SK-N-SH (cell line): ENCODE measurements at regions not wholly inside any gene's neighbourhood (a gene's known extent, or its start where the extent isn't known, plus 50 kb on each side); places are given as distances from the start of the nearest gene placed in this dataset.

ENCODE experiments used
- CTCF ChIA-PET: fragments of 300-600, 350-600 bp; formaldehyde crosslinking; extraction: SDS; loops from one replicate; lab custom pipeline; 2021; lab: Yijun Ruan, JAX
- POLR2A ChIA-PET: fragments of 350-600 bp; sonication (Branson Sonifier 250); formaldehyde crosslinking; extraction: SDS; loops from one replicate; lab custom pipeline; 2020; ENCODE audit warnings: antibody characterized with exemption, inconsistent platforms; lab: Yijun Ruan, JAX
- DNase-seq: peaks from one replicate; pipeline ENCODE4 v3.0.0; 2012
- H2AFZ ChIP-seq: fragments of 200-600 bp; sonication (generic); 2 replicates; pipeline ENCODE4 v1.8.1; 2016; ENCODE audit warnings: antibody characterized with exemption, mild to moderate bottlenecking, low read depth
- H3F3A ChIP-seq: fragments of 200-600 bp; sonication (generic); replicated peaks from 2 replicates; pipeline ENCODE3; 2016; ENCODE audit warnings: antibody characterized with exemption, mild to moderate bottlenecking; ENCODE audit not compliant: insufficient read depth
- H3K27ac ChIP-seq, 2 experiments: fragments of 200-500 bp in 1 of 2; fragments of 200-600 bp in 1 of 2; sonication (Bioruptor generic) in 1 of 2; sonication (generic), shearing (Covaris generic) in 1 of 2; 2 replicates each; pipeline versions ENCODE4 v1.5.1 to v1.6.1; 2014 to 2016; ENCODE audit warnings: low read depth in 2 of 2, inconsistent platforms in 1 of 2, low read length in 1 of 2, mild to moderate bottlenecking in 1 of 2, mixed read lengths in 1 of 2
- H3K27me3 ChIP-seq: fragments of 200-600 bp; sonication (generic), shearing (Covaris generic); 2 replicates; pipeline ENCODE4 v1.6.1; 2016; ENCODE audit warnings: mixed run types; ENCODE audit not compliant: insufficient read depth
- H3K36me3 ChIP-seq, 2 experiments: fragments of 200-500 bp in 1 of 2; fragments of 200-600 bp in 1 of 2; sonication (Bioruptor generic) in 1 of 2; sonication (generic) in 1 of 2; replicated peaks in 1 of 2; 2 replicates each; pipeline versions ENCODE3 to v1.5.1; 2014 to 2016; ENCODE audit warnings: low read length in 1 of 2, mild to moderate bottlenecking in 1 of 2; ENCODE audit not compliant: insufficient read depth in 2 of 2, control insufficient read depth in 1 of 2
- H3K4me1 ChIP-seq, 2 experiments: fragments of 200-500 bp in 1 of 2; fragments of 200-600 bp in 1 of 2; sonication (Bioruptor generic) in 1 of 2; sonication (generic), shearing (Covaris generic) in 1 of 2; 2 replicates each; pipeline versions ENCODE4 v1.5.1 to v1.6.1; 2014 to 2016; ENCODE audit warnings: low read depth in 1 of 2, low read length in 1 of 2, mixed run types in 1 of 2; ENCODE audit not compliant: insufficient read depth in 2 of 2, control insufficient read depth in 1 of 2
- H3K4me2 ChIP-seq: fragments of 200-600 bp; sonication (generic), shearing (Covaris generic); 2 replicates; pipeline ENCODE4 v1.6.1; 2017; ENCODE audit warnings: mixed run types
- H3K4me3 ChIP-seq, 2 experiments: fragments of 200-500 bp in 1 of 2; fragments of 200-600 bp in 1 of 2; sonication (Bioruptor generic) in 1 of 2; sonication (generic), shearing (Covaris generic) in 1 of 2; 2 replicates each; pipeline versions ENCODE4 v1.5.1 to v1.8.1; 2014 to 2016; ENCODE audit warnings: low read depth in 2 of 2, inconsistent platforms in 1 of 2, low read length in 1 of 2, mild to moderate bottlenecking in 1 of 2, mixed read lengths in 1 of 2, moderate library complexity in 1 of 2
- H3K79me2 ChIP-seq: fragments of 200-600 bp; sonication (generic); 2 replicates; pipeline ENCODE4 v1.8.1; 2017; ENCODE audit warnings: mild to moderate bottlenecking; ENCODE audit not compliant: insufficient read depth
- H3K9ac ChIP-seq: fragments of 200-600 bp; sonication (generic); 2 replicates; pipeline ENCODE4 v1.6.1; 2017; ENCODE audit warnings: mixed run types
- H3K9me2 ChIP-seq: fragments of 200-600 bp; sonication (generic); 2 replicates; pipeline ENCODE4 v1.6.1; 2017; ENCODE audit warnings: mixed run types
- H3K9me3 ChIP-seq: fragments of 200-600 bp; sonication (generic); 2 replicates; pipeline ENCODE4 v1.6.1; 2017; ENCODE audit warnings: mixed run types, mild to moderate bottlenecking, moderate library complexity
- H4K20me1 ChIP-seq: fragments of 200-600 bp; sonication (generic); 2 replicates; pipeline ENCODE4 v1.6.1; 2017; ENCODE audit warnings: mild to moderate bottlenecking, mixed run types; ENCODE audit not compliant: insufficient read depth
- CHD2 ChIP-seq: fragments of 150-350 bp; IDR thresholded peaks from 2 replicates; pipeline ENCODE4 v1.6.1; 2018; ENCODE audit warnings: low read length; ENCODE audit not compliant: partially characterized antibody
- CTCF ChIP-seq: fragments of 200-600 bp; sonication (generic); IDR thresholded peaks from 2 replicates; pipeline ENCODE4 v1.6.1; 2017; ENCODE audit warnings: antibody characterized with exemption, mild to moderate bottlenecking, moderate library complexity
- ELF1 ChIP-seq: IDR thresholded peaks from 2 replicates; pipeline ENCODE4 v1.4.0; 2012
- EP300 ChIP-seq, 2 experiments: IDR thresholded peaks; 2 replicates each; pipeline versions ENCODE4 v1.4.0 to v1.6.1; 2012; ENCODE audit warnings: borderline replicate concordance in 1 of 2, low read depth in 1 of 2, low read length in 1 of 2
- FOSL2 ChIP-seq: IDR thresholded peaks from 2 replicates; pipeline ENCODE4 v1.4.0; 2012; ENCODE audit warnings: low read depth, mild to moderate bottlenecking, moderate library complexity, borderline replicate concordance
- FOXJ3 ChIP-seq: sonication (generic); formaldehyde crosslinking; IDR thresholded peaks from 2 replicates; pipeline ENCODE4 v1.5.1; 2020; ENCODE audit warnings: mild to moderate bottlenecking, missing genetic modification reagents
- FOXM1 ChIP-seq: IDR thresholded peaks from 2 replicates; pipeline ENCODE4 v1.4.0; 2012; ENCODE audit warnings: low read depth, mild to moderate bottlenecking
- GABPA ChIP-seq: IDR thresholded peaks from 2 replicates; pipeline ENCODE4 v1.4.0; 2012; ENCODE audit warnings: low read depth, mild to moderate bottlenecking
- IRF3 ChIP-seq: fragments of 150-350 bp; IDR thresholded peaks from 2 replicates; pipeline ENCODE4 v1.6.1; 2016; ENCODE audit warnings: mild to moderate bottlenecking, low read depth, low read length
- MAX ChIP-seq: IDR thresholded peaks from 2 replicates; pipeline ENCODE4 v1.4.0; 2012; ENCODE audit warnings: low read depth
- MXI1 ChIP-seq: IDR thresholded peaks from 2 replicates; pipeline ENCODE4 v1.6.1; 2012; ENCODE audit warnings: mild to moderate bottlenecking, low read depth, low read length, improper control_type of control experiment
- NFIC ChIP-seq: IDR thresholded peaks from 2 replicates; pipeline ENCODE4 v1.4.0; 2012; ENCODE audit warnings: borderline replicate concordance
- RAD21 ChIP-seq: IDR thresholded peaks from 2 replicates; pipeline ENCODE4 v1.6.1; 2012; ENCODE audit warnings: mild to moderate bottlenecking, low read length
- RCOR1 ChIP-seq: fragments of 150-350 bp; IDR thresholded peaks from 2 replicates; pipeline ENCODE4 v1.6.1; 2017; ENCODE audit warnings: antibody characterized with exemption, low read length
- REST ChIP-seq: IDR thresholded peaks from 2 replicates; pipeline ENCODE4 v1.6.1; 2012; ENCODE audit warnings: mild to moderate bottlenecking, low read depth, low read length, moderate library complexity
- RFX5 ChIP-seq: IDR thresholded peaks from 2 replicates; pipeline ENCODE4 v1.6.1; 2012; ENCODE audit warnings: mild to moderate bottlenecking, improper control_type of control experiment, low read length
- RXRA ChIP-seq: IDR thresholded peaks from 2 replicates; pipeline ENCODE4 v1.4.0; 2012; ENCODE audit warnings: low read depth, mild to moderate bottlenecking, borderline replicate concordance
- SIN3A ChIP-seq: IDR thresholded peaks from 2 replicates; pipeline ENCODE4 v1.6.1; 2012; ENCODE audit warnings: low read depth, mild to moderate bottlenecking, low read length, moderate library complexity, borderline replicate concordance
- USF1 ChIP-seq: IDR thresholded peaks from 2 replicates; pipeline ENCODE4 v1.4.0; 2012; ENCODE audit warnings: low read depth, borderline replicate concordance
- USF2 ChIP-seq: fragments of 150-350 bp; IDR thresholded peaks from 2 replicates; pipeline ENCODE4 v1.6.1; 2017; ENCODE audit warnings: antibody characterized with exemption, low read length, low read depth, borderline replicate concordance
- YY1 ChIP-seq: IDR thresholded peaks from 2 replicates; pipeline ENCODE4 v1.4.0; 2012; ENCODE audit warnings: low read depth, mild to moderate bottlenecking
- WGBS: methylation state at CpG from one replicate; pipeline ENCODE4 v1.1.6; 2017; ENCODE audit warnings: low lambda C conversion rate; 5-methylcytosine and 5-hydroxymethylcytosine counted together

- TF ChIP-seq GABPA = no peak
- TF ChIP-seq CTCF = no peak
- no peak for TF ChIP-seq FOXM1
- TF ChIP-seq NFIC = no peak
- TF ChIP-seq RCOR1 = no peak
- TF ChIP-seq, all 33 proteins: peak for 0
Observed at GRCh38 chr20:52529826-52530225, 338.2 kb upstream of the ZFP64 start (continued).

GRCh38 chr20:52524861-52525260 lies 333.3 kb upstream of the ZFP64 start:
- Histone ChIP-seq H3K4me1 (no peaks in the 10 kb centered on the region), H3F3A (no peaks in the 10 kb centered on the region), H3K36me3 (no peaks in the 10 kb centered on the region), H3K4me2 (no peak overlapping the region), H3K9me2 (no peaks in the 10 kb centered on the region), H3K9me3 (no peaks in the 10 kb centered on the region), H3K79me2 (no peaks in the 10 kb centered on the region), H3K9ac (no peak overlapping the region), H4K20me1 (no peaks in the 10 kb centered on the region), H3K4me3 (no peak overlapping the region), H3K27me3 (no peaks in the 10 kb centered on the region), H2AFZ (no peak overlapping the region), H3K27ac (no peak overlapping the region)
- ChIA-PET CTCF (no interaction called here), POLR2A (no interaction called here)
- TF ChIP-seq ELF1 (no peak), RXRA (no peak), FOXJ3 (CRISPR knock-in tag) (no peak), YY1 (no peak), RFX5 (no peak), MXI1 (no peak), USF2 (no peak), CHD2 (no peak), USF1 (no peak), MAX (no peak), RAD21 (no peak), EP300 (IDR thresholded peaks at IDR 0.05; ENCODE audit: borderline replicate concordance in 1 of 2, low read depth in 1 of 2, low read length in 1 of 2) (no peak), FOSL2 (no peak), SIN3A (no peak), REST (no peak), IRF3 (no peak)
- no peak for DNase-seq
- 36% methylated on average over 2 of the region's 2 CpGs for WGBS
